HG03064 (cell line): ENCODE measurements at regions not wholly inside any gene's neighbourhood (a gene's known extent, or its start where the extent isn't known, plus 50 kb on each side); places are given as distances from the start of the nearest gene placed in this dataset.

Source experiments
- ATAC-seq: cut with Tn5 transposase; IDR thresholded peaks from one replicate; pipeline ENCODE4 v1.9.1; 2021; ENCODE audit warnings: low read depth; ENCODE audit not compliant: unreplicated experiment

GRCh38 chr6:10250655-10251220, 164.1 kb downstream of the TFAP2A start:
- no peak for ATAC-seq

DNA sequence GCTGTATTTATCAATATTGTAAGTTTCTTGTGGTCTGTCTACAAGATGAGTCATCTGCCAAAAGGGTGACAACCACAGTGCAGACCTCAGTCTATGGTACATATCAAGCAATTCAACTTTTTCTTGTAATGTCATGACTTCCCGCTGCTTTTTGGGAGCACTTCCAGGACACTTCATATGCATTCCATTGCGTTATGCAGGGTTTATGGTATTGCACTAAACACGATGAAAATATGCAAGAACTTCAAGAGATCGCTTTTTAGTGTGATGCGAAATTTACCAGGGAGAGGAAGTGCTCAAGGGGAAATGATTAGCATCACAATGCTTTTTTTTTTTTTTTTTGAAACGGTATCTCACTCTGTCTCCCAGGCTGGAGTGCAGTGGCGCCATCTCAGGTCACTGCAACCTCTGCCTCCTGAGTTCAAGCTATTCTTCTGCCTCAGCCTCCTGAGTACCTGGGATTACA, 166.5 kb downstream of the TFAP2A start:
- no peak for ATAC-seq

DNA sequence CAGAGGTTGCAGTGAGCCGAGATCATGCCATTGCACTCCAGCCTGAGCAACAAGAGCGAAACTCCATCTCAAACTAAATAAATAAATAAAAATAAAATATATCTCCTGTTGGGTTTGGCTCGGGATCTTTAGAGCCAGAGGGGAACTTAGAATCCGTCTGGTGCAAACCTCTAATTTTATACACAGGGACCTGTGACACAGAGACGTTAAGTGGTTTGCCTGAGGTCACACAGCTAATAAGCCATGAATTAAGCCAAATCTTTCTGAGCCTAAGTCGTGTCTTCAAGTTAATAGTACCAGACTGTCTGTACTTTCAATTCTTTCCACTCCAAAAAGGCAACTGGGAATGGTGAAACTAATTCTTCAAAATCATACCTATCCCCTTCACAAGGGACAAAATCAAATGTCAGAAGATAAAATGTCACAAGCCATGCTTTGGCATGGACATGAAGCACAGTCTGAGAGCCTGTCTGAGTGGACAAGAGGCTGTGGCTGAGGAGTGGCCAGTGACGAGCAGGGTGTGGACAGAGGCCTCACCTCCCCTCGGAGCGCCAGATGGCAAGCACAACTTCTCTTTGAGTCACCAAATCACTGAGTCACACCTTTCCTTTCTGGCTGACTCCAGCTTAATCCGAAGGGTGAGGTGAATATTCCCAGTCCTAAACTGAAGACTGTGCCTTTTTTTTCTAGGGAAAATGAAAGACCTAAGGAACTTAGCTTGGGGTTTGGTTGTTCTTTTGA, 177.4 kb downstream of the TFAP2A start:
- no peak for ATAC-seq

DNA sequence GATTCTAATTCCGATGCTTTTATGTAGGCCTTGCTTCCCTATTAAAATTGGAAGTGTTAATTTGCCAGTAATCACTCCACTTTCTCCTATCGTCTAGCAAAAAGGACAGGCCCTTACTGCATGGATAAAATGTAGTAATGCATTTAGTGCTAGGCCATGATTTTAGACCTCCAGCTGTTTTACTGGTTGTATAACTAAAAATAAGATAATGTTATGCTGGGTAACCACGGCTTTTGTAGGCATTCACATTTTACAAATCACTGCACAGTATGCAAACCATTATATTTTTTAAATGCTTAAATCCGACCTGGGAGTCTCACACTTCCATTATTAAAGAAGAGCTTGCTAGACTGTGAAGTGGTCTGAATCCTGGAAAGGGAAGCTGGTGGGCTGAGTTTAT, 179.5 kb downstream of the TFAP2A start:
- no peak for ATAC-seq

DNA sequence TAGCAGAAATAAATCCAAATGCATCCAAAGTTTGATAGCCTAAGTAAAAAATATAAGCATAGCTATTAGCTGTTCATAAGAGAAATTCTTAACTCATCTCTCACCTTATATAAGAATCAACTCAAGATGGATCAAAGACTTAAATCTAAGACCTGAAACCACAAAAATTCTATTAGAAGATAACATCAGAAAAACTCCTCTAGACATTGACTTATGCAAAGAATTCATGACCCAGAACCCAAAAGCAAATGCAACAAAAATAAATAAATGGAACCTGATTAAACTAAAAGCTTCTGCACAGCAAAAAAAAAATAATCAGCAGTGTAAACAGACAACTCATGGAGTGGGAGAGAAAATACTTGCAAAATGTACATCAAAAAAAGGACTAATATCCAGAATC, 184.3 kb downstream of the TFAP2A start:
- ATAC-seq: no peak

GRCh38 chr6:10223841-10224240, 191.0 kb downstream of the TFAP2A start:
- ATAC-seq: no peak

DNA sequence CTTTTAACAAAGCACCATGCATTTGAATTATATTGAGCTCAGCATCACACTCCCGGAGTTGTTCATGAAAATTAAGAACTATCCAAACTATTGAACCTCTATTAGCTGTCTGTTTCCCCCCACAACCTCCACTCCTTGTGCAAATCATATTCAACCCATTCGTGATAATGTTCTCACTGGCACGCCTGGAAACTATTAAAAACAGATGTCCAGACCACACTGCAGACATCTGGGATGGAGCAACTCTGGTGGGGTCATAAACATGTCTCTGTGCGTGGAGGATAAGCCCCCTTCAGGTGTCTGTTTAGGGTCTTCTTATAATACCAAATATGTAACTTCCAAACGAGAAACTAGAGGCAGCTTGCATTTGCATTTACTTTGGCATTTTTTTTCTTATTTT, 193.7 kb downstream of the TFAP2A start:
- ATAC-seq: no peak

DNA sequence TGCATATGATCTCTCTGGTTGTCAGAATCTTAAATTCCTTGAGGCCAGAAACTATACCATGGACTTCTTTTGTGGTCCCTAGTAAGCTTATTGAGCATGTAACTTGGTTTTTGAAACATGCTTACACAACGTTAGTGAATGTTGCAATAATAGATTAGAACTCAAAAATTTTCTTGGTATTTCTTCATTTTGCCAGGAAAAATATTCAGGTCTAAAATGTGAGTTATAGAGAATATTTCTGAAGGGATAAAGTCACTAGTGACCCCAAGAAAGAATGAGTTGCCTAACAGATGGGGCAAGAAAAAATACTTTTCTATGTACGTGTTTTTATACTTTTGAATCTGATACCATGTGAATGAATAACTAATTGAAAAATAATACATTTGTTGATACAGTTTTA, 195.4 kb downstream of the TFAP2A start:
- no peak for ATAC-seq

DNA sequence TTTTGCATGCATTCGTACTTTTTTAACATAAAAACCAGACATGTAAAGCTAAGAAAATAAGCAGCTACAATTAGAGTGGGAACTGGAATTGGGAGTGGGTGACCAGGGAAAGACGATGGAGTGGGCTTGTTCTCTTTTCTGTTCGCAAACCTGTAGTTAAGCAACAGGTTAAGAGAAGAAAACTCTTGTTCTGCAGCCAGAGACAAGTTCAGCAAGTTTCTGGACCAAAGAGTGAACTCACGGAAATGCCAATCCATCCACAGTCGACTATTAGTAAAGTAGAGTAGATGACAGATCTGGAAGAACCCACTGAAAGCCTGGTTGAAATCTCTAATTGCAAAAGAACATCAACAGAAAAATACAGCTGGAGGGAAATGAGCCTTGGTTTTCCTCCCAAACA, 197.8 kb downstream of the TFAP2A start:
- no peak for ATAC-seq

DNA sequence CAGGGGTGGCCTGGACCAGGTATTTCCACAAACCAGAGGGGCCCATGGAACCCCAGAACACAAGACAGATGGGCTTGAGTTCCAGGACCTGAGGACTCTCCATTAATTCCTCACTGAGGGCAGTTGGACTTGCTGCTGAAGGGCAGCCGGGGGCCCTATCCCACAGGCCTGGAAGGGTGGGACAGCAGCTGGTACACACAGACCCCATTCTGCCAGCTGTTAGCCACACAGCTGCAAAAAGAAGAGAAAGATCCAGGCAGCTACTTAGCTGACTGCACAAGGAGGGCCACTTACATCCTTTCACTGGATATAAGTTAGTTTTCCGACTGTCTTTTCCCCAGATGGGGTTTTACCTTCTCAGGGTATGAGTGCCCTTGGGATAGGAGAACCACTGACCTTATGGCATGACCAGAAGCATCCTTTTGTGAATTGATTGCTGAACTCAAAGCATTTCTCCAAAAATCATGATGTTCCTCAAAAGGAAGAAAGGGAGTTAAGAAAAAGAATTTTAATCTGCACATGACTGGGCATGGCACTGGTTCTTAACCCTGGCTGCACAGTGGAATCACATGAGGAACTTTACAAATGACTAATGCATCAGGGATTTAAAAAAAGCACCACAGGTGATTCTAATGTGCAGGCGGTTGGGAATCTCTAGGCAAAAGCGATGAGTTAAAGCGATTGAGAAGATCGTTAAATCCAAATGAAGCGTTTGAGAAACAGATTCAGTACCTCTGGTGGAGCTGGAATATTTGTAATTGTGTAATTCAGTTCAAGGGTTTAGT, 199.4 kb downstream of the TFAP2A start:
- ATAC-seq: no peak

DNA sequence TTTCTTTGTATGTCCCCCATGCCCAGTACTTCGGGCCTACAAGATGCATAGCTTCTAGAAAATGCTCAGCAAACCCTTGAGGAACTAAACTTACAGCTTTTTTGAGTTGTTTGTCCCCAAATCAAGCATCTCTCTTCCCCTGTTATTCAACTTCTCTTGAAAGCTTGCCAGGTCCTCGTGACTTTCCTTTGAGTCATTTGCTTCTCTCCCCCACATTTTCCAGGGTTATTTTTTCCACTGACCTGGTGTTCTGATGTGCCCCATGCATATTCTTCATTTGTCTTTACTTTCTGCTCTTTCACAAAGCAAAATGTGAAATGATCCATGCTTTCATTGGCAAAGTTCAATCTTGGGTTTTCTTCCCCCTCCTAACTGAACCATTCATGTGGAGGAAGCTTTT, 204.8 kb downstream of the TFAP2A start:
- no peak for ATAC-seq

DNA sequence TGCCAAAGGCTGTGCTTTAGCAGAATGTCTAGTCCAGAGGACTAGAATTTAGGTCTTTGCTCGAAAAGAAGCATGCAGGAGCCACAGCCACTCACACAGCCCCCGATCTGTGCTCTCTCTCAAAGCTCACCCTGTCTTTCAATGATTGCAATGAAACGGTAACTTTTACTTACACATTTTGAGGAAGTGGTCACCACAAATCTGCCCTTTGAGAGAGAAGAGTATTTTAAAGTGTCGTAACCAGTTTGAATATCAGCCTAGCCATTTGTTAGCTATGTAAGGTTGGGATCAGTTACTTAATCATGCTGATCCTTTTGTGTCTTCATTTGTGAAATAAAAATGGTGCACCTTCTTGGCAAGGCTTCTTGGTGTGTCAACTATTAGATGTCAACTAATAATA, 209.0 kb downstream of the TFAP2A start:
- no peak for ATAC-seq

DNA sequence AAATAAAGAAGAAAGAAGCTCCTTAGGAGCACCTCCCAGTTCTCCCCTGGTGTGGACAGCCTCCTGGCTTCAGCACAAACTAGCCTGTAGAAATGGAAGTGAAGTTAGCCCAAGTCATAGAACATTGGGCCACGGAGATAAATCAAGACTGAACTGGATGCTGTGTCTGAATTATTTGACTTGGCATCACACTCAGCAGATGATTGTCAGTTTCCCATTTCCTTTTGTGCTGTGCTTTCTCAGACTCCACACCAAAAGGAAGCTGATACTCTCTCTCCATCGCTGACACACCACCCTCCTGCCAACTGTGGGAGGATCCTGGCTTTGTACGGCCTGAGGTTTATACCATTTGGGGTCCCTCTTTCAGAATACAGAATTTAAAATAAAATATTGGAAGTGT, 209.8 kb downstream of the TFAP2A start:
- no peak for ATAC-seq

- no peak for ATAC-seq
Observed at GRCh38 chr6:10203651-10204050, 211.2 kb downstream of the TFAP2A start.

DNA sequence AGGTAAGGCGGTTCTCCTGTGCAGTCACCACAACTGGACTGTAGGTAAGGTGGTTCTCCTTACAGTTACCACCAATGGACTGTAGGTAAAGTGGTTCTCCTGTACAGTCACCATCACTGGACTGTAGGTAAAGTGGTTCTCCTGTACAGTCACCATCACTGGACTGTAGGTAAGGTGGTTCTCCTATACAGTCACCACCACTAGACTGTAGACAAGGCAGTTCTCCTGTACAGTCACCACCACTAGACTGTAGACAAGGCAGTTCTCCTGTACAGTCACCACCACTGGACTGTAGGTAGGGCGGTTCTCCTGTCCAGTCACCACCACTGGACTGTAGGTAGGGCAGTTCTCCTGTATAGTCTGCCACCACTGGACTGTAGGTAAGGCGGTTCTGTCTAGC, 212.3 kb downstream of the TFAP2A start:
- ATAC-seq: no peak

- ATAC-seq: no peak
Observed at GRCh38 chr6:10201606-10202510, 213.0 kb downstream of the TFAP2A start.

GRCh38 chr6:10196090-10196489, 218.8 kb downstream of the TFAP2A start:
- no peak for ATAC-seq

GRCh38 chr6:10194816-10195672, 219.8 kb downstream of the TFAP2A start:
- ATAC-seq: no peak

DNA sequence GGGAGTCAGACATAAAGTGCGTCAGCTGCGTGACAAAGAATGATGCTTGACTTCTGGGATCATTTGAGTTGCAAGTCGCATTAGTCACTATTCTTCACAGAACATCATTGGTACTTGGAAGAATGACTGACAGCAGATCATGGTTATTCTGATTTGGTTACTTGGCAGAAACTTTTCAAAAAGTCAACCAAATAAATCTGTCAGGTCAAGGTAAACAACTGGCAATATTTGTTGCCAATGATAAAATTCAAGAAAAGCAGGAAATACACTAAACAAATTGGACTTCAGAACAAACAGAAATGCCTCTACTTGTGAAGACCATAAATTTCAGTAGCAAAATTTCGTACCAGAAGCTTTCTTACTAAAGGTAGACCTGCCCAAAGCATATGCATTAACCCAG, 221.6 kb downstream of the TFAP2A start:
- no peak for ATAC-seq

DNA sequence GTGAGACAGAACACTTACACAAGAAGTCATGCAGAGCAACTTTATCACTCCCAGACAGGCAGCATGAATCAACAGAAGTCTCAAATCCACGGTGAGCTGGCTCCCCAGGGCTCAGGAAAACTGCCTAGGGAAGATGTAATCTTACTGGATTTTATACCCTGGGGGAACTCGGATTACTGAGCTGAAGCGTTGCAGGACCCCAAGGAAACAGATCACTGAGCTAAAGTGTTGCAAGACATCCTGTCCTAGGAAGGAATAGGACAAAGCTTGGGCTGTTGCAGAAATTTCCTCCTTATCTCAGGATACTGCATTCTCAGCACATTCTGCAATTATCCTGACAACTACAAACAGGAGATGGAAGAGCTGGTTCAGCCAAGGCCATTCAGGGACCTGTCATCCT, 224.8 kb downstream of the TFAP2A start:
- no peak for ATAC-seq
